Hepatocyte (in vitro differentiated cells): ENCODE measurements at regions not wholly inside any gene's neighbourhood (a gene's known extent, or its start where the extent isn't known, plus 50 kb on each side); places are given as distances from the start of the nearest gene placed in this dataset.

Experiments
- DNase-seq: peaks from one replicate; pipeline ENCODE4 v3.0.0-alpha.2; 2016; ENCODE audit warnings: low spot score
- H2AFZ ChIP-seq: fragments of 200-600 bp; sonication (generic); 2 replicates; pipeline ENCODE4 v1.6.0; 2016; ENCODE audit warnings: antibody characterized with exemption, mild to moderate bottlenecking
- H3K27ac ChIP-seq: fragments of 200-600 bp; sonication (generic); 2 replicates; pipeline ENCODE4 v1.5.1; 2016; ENCODE audit warnings: mild to moderate bottlenecking
- H3K27me3 ChIP-seq: fragments of 200-600 bp; sonication (generic); 2 replicates; pipeline ENCODE4 v1.6.1; 2016
- H3K36me3 ChIP-seq: fragments of 200-600 bp; sonication (generic); replicated peaks from 2 replicates; pipeline ENCODE4 v1.5.1; 2016; ENCODE audit warnings: low read depth; ENCODE audit not compliant: insufficient read depth
- H3K4me1 ChIP-seq: fragments of 200-600 bp; sonication (generic); 2 replicates; pipeline ENCODE4 v1.5.1; 2016; ENCODE audit warnings: mild to moderate bottlenecking, moderate library complexity; ENCODE audit not compliant: insufficient read depth
- H3K4me2 ChIP-seq: fragments of 200-600 bp; sonication (generic); 2 replicates; pipeline ENCODE4 v1.6.0; 2016
- H3K4me3 ChIP-seq: fragments of 200-600 bp; sonication (generic); 2 replicates; pipeline ENCODE4 v1.5.1; 2016; ENCODE audit warnings: mild to moderate bottlenecking
- H3K79me2 ChIP-seq: fragments of 200-600 bp; sonication (generic); 2 replicates; pipeline ENCODE4 v1.6.0; 2017; ENCODE audit warnings: mild to moderate bottlenecking
- H3K9me2 ChIP-seq: fragments of 200-600 bp; sonication (generic); replicated peaks from 2 replicates; pipeline ENCODE4 v1.6.0; 2017; ENCODE audit warnings: mild to moderate bottlenecking; ENCODE audit not compliant: insufficient read depth
- H3K9me3 ChIP-seq: fragments of 200-600 bp; sonication (generic); 2 replicates; pipeline ENCODE4 v1.5.1; 2016; ENCODE audit warnings: low read depth, mild to moderate bottlenecking
- H4K20me1 ChIP-seq: fragments of 200-600 bp; sonication (generic); 2 replicates; pipeline ENCODE4 v1.6.0; 2016; ENCODE audit warnings: mild to moderate bottlenecking; ENCODE audit not compliant: insufficient read depth, poor library complexity, severe bottlenecking
- EZH2 ChIP-seq: fragments of 200-600 bp; sonication (generic); IDR thresholded peaks from 2 replicates; pipeline ENCODE4 v1.6.1; 2016; ENCODE audit warnings: antibody characterized with exemption, mild to moderate bottlenecking, borderline replicate concordance
- EZH2phosphoT487 ChIP-seq: fragments of 200-600 bp; sonication (generic); IDR thresholded peaks from one replicate; pipeline ENCODE4 v1.6.1; 2018; ENCODE audit warnings: antibody characterized with exemption, mild to moderate bottlenecking, low read depth, moderate library complexity; ENCODE audit not compliant: unreplicated experiment, severe bottlenecking
- WGBS: methylation state at CpG from one replicate; pipeline ENCODE4 v1.1.6; 2016; ENCODE audit warnings: low lambda C conversion rate; ENCODE audit errors: missing lambda C conversion rate; 5-methylcytosine and 5-hydroxymethylcytosine counted together
- TF ChIP-seq, protein P1 (sequence below): fragments of 200-600 bp; sonication (generic); IDR thresholded peaks from 2 replicates; pipeline ENCODE4 v1.5.1; 2016; ENCODE audit warnings: antibody characterized with exemption, mild to moderate bottlenecking; ENCODE audit not compliant: poor library complexity

DNA sequence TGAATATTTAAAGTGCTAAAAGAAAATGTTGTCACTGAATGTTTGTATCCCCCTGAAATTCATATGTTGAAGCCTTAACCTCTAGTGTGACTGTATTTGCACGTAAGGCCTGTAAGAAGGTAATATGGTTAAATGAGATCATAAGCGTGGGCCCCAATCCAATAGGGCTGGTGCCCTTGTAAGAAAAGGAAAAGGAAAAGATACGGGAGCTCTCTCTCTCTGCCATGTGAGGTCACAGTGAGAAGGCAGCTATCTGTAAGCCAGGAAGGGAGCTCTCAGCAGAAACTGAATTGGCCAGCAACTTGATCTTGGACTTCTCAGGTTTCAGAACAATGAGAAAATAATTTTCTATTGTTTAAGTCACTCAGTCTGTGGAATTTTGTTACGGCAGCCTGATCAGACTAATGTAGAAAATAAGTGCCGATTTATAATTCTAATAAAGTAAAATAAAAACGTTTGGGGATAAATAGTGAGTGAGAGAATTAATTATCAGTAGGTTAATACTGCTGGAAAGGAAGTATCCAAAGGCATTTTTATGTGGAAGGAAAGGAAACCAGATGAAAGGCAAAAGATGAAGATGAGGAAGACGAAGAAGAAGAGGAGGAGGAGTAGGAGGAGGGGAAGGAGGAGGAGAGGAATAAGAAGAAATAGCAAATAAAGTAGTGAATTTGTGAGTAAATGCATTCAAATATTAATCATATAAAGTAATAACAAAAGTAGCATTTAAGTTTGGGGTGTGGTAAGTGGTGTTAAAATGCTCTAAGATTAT lies 188.5 kb upstream of the KRR1 start:
- peaks cover under 1% of the 10 kb centered on the region for H3K4me1 ChIP-seq
- H3K27ac ChIP-seq, result no peak overlapping the region
- H2AFZ ChIP-seq, result no peak overlapping the region
- TF ChIP-seq, protein P1, sequence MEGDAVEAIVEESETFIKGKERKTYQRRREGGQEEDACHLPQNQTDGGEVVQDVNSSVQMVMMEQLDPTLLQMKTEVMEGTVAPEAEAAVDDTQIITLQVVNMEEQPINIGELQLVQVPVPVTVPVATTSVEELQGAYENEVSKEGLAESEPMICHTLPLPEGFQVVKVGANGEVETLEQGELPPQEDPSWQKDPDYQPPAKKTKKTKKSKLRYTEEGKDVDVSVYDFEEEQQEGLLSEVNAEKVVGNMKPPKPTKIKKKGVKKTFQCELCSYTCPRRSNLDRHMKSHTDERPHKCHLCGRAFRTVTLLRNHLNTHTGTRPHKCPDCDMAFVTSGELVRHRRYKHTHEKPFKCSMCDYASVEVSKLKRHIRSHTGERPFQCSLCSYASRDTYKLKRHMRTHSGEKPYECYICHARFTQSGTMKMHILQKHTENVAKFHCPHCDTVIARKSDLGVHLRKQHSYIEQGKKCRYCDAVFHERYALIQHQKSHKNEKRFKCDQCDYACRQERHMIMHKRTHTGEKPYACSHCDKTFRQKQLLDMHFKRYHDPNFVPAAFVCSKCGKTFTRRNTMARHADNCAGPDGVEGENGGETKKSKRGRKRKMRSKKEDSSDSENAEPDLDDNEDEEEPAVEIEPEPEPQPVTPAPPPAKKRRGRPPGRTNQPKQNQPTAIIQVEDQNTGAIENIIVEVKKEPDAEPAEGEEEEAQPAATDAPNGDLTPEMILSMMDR, result no peak
- TF ChIP-seq EZH2phosphoT487 (no peak), EZH2 (no peak)
- no peaks in the 10 kb centered on the region for H3K27me3 ChIP-seq
- no peaks in the 10 kb centered on the region for H3K36me3 ChIP-seq
- H4K20me1 ChIP-seq, result no peaks in the 10 kb centered on the region
- no peaks in the 10 kb centered on the region for H3K9me2 ChIP-seq
- H3K9me3 ChIP-seq, result no peaks in the 10 kb centered on the region
- no peaks in the 10 kb centered on the region for H3K79me2 ChIP-seq
- H3K4me3 ChIP-seq, result no peak overlapping the region
- no peak for DNase-seq
- H3K4me2 ChIP-seq, result no peak overlapping the region
- 62% methylated on average over 7 of the region's 7 CpGs for WGBS

DNA sequence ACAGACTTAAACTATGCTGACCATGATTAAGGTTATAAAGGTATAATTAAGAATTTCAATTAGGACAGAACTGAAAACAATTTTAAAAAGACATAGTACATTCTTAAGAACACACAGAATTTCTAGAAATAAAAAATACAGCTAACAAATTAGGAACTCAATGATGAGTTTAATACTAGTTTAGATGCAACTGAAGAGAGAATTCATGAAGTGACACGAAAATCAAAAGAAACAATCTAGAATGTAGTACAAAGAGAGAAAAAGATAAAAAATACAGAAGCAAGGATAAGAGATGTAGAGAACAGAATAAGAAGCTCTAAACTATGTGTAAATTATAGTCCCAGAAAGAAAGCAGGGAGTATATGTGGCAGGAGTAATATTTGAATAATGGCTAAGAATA lies 187.8 kb upstream of the KRR1 start:
- no peak for TF ChIP-seq EZH2phosphoT487
- no peak for TF ChIP-seq EZH2
- TF ChIP-seq, protein P1, result no peak
- no peaks in the 10 kb centered on the region for H3K9me3 ChIP-seq
- H3K27me3 ChIP-seq, result no peaks in the 10 kb centered on the region
- H3K4me2 ChIP-seq, result no peak overlapping the region
- H3K79me2 ChIP-seq, result no peaks in the 10 kb centered on the region
- no peaks in the 10 kb centered on the region for H3K9me2 ChIP-seq
- no peak overlapping the region for H3K4me3 ChIP-seq
- WGBS, result 94% methylated on average over 1 of the region's 1 CpG
- H2AFZ ChIP-seq, result no peak overlapping the region
- H4K20me1 ChIP-seq, result no peaks in the 10 kb centered on the region
- no peak overlapping the region for H3K27ac ChIP-seq
- no peaks in the 10 kb centered on the region for H3K36me3 ChIP-seq
- no peaks in the 10 kb centered on the region for H3K4me1 ChIP-seq
- DNase-seq, result no peak

DNA sequence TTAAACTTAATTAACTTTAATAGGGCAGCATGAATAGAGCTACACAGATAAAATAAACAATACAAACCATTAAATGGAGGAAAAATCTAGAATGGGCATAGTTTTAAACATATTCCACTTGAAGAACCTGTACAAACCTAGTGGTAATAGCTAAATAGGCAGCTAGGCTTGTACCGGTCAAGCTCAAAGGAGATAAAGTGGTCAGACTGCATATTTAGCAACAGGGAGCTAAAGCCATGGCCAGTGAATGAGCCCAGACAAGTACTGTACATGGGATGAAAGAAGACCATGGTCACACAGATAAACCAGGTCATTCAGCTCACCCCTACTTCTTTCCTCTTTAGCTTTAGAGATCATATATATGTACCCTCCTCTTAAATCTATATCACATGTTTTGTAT lies 186.6 kb upstream of the KRR1 start:
- Histone ChIP-seq H3K4me3 (no peak overlapping the region), H3K4me2 (no peak overlapping the region), H3K27ac (no peak overlapping the region), H3K4me1 (no peaks in the 10 kb centered on the region), H3K27me3 (no peaks in the 10 kb centered on the region), H3K9me2 (no peaks in the 10 kb centered on the region), H3K9me3 (no peaks in the 10 kb centered on the region), H2AFZ (no peak overlapping the region), H3K79me2 (no peaks in the 10 kb centered on the region), H3K36me3 (no peaks in the 10 kb centered on the region), H4K20me1 (no peaks in the 10 kb centered on the region)
- TF ChIP-seq EZH2phosphoT487 (no peak), EZH2 (no peak)
- TF ChIP-seq, protein P1, result no peak
- DNase-seq, result no peak
- WGBS, result 76% methylated on average over 1 of the region's 1 CpG
